ENCODE measurements at regions not wholly inside any gene's neighbourhood (a gene's known extent, or its start where the extent isn't known, plus 50 kb on each side); places are given as distances from the start of the nearest gene placed in this dataset.
"Not testable (repeated sequence)": the region's sequence is repeated elsewhere in the genome, so short reads cannot be mapped to it uniquely, and the experiment has no call there.

- DNase-seq = no peak
These were observed 86.9 kb upstream of the LYSMD4 start for GRCh38 chr15:99819981-99820718.

GRCh38 chr15:99818872-99819271 is 85.6 kb upstream of the LYSMD4 start:
- no peak for DNase-seq

- not testable (repeated sequence) for DNase-seq
These were observed 83.6 kb upstream of the LYSMD4 start for GRCh38 chr15:99816862-99817261.

GRCh38 chr15:99810663-99811062 is 77.4 kb upstream of the LYSMD4 start:
- DNase-seq = not testable (repeated sequence)

- not testable (repeated sequence) for DNase-seq
These were observed 66.6 kb upstream of the LYSMD4 start for GRCh38 chr15:99799854-99800250.

- DNase-seq = not testable (repeated sequence)
These were observed 66.1 kb upstream of the LYSMD4 start for GRCh38 chr15:99799182-99799853.

GRCh38 chr15:99796940-99797870 is 64.0 kb upstream of the LYSMD4 start:
- peak; percentile 15 for DNase-seq

- DNase-seq = peak; percentile 30
These were observed 58.9 kb upstream of the LYSMD4 start for GRCh38 chr15:99791881-99792807.

- peak; percentile 23 for DNase-seq
These were observed 57.5 kb upstream of the LYSMD4 start for GRCh38 chr15:99790751-99791150.

- DNase-seq = no peak
These were observed 54.9 kb upstream of the LYSMD4 start for GRCh38 chr15:99788156-99788555.

- DNase-seq = not testable (repeated sequence)
These were observed 51.6 kb upstream of the LYSMD4 start for GRCh38 chr15:99784800-99785199.

- not testable (repeated sequence) for DNase-seq
These were observed 50.8 kb upstream of the LYSMD4 start for GRCh38 chr15:99783918-99784619.

Data from NCI-H146 (cell line).